A549 (cell line): ENCODE measurements at regions not wholly inside any gene's neighbourhood (a gene's known extent, or its start where the extent isn't known, plus 50 kb on each side); places are given as distances from the start of the nearest gene placed in this dataset.

Experiments used
- CBX2 ChIP-seq: fragments of 200-600 bp; sonication (generic); IDR thresholded peaks from 2 replicates; pipeline ENCODE4 v1.6.1; 2016; ENCODE audit warnings: low read depth, mild to moderate bottlenecking, borderline replicate concordance
- EP300 ChIP-seq, 2 experiments: fragments of >200 bp; sonication (Bioruptor Twin); formaldehyde crosslinking; IDR thresholded peaks; 2 replicates in 1 of 2; 3 replicates in 1 of 2; pipeline ENCODE4 v1.6.1; 2016 to 2017
- ESRRA ChIP-seq: fragments of 150-350 bp; IDR thresholded peaks from 2 replicates; pipeline ENCODE4 v1.6.1; 2014; ENCODE audit warnings: mild to moderate bottlenecking, low read length, borderline replicate concordance
- KDM1A ChIP-seq: fragments of 200-600 bp; sonication (generic); IDR thresholded peaks from 2 replicates; pipeline ENCODE4 v1.6.1; 2016; ENCODE audit warnings: low read depth, mild to moderate bottlenecking
- POLR2A ChIP-seq: IDR thresholded peaks from 2 replicates; pipeline ENCODE4 v1.6.1; 2012; ENCODE audit warnings: mild to moderate bottlenecking, low read length
- RAD21 ChIP-seq, 2 experiments: fragments of >200 bp in 1 of 2; sonication (Bioruptor Twin) in 1 of 2; formaldehyde crosslinking in 1 of 2; IDR thresholded peaks in 1 of 2; conservative IDR thresholded peaks in 1 of 2; 2 replicates in 1 of 2; 3 replicates in 1 of 2; pipeline ENCODE4 v1.6.1; 2012 to 2018; ENCODE audit warnings: inconsistent platforms in 1 of 2
- TF ChIP-seq, protein P1 (sequence below): fragments of >200 bp; sonication (Bioruptor Twin); formaldehyde crosslinking; IDR thresholded peaks from 3 replicates; pipeline ENCODE4 v1.5.1; 2016

DNA sequence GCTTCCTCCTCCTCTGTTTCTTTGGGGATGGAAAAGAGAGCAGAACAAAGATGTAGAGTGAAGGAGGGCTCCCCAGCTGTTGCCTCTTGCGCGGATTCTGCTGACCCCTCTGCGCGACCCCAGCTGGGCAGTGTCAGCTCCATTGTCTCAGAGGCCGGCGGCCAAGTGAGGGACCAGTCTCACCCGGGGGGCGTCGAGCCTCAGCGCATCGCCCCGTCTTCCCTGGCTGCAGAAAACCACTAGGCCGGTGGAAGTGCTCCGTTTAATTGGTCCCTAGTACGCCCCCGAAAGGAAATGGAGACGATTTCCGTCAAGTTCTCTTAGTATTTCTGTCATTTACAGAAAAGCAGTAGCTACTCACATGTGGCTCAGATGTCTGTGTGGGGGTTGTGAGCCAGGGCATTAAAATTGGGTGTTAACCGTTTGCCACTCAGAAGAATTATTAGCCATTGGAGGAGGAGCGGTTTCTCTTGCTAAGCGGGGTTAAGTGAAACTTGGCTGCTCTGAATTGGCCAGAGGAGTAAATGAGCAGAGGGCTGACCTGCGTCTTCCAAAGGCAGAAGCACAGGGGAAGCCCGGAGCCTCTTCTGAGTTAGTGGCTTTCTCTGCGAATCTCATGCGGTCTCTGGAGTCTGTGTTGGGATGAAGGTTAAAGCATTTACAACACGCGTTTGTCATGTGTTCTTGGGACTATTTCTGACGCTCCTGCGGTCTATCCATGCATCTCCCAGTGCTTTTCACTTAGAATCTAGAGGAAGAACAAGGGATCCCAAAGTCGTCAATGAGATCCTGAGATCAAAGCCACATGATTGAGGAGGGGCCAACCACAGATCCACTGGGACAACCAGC, 132.8 kb upstream of the MYO16 start:
- no peak for TF ChIP-seq POLR2A
- no peak for TF ChIP-seq EP300 (IDR thresholded peaks at IDR 0.05)
- TF ChIP-seq, protein P1, sequence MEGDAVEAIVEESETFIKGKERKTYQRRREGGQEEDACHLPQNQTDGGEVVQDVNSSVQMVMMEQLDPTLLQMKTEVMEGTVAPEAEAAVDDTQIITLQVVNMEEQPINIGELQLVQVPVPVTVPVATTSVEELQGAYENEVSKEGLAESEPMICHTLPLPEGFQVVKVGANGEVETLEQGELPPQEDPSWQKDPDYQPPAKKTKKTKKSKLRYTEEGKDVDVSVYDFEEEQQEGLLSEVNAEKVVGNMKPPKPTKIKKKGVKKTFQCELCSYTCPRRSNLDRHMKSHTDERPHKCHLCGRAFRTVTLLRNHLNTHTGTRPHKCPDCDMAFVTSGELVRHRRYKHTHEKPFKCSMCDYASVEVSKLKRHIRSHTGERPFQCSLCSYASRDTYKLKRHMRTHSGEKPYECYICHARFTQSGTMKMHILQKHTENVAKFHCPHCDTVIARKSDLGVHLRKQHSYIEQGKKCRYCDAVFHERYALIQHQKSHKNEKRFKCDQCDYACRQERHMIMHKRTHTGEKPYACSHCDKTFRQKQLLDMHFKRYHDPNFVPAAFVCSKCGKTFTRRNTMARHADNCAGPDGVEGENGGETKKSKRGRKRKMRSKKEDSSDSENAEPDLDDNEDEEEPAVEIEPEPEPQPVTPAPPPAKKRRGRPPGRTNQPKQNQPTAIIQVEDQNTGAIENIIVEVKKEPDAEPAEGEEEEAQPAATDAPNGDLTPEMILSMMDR, result no peak
- TF ChIP-seq KDM1A, result no peak
- TF ChIP-seq RAD21 (conservative IDR thresholded peaks at IDR 0.05 in 1 of 2, IDR thresholded peaks at IDR 0.05 in 1 of 2), result no peak
- no peak for TF ChIP-seq ESRRA
- no peak for TF ChIP-seq CBX2
